Activated naive CD4-positive, alpha-beta T cell treated with anti-CD3 and anti-CD28 coated beads for 36 hours (primary cell): ENCODE measurements at regions not wholly inside any gene's neighbourhood (a gene's known extent, or its start where the extent isn't known, plus 50 kb on each side); places are given as distances from the start of the nearest gene placed in this dataset.

Experiments used
- CTCF ChIA-PET: fragments of 350-600 bp; sonication (Branson Sonifier 250); formaldehyde crosslinking; loops from one replicate; lab custom pipeline; 2021; ENCODE audit warnings: antibody characterized with exemption; lab: Charles Lee
- DNase-seq: peaks from one replicate; pipeline ENCODE4 v3.0.0-alpha.2; 2020
- H3K27ac Mint-ChIP-seq: one replicate; pipeline ENCODE4 v1.8.0; 2021; ENCODE audit warnings: mild to moderate bottlenecking, mixed read lengths
- H3K27me3 Mint-ChIP-seq: one replicate; pipeline ENCODE4 v1.8.0; 2021; ENCODE audit warnings: low read depth, mixed read lengths
- H3K36me3 Mint-ChIP-seq: one replicate; pipeline ENCODE4 v1.8.0; 2021; ENCODE audit warnings: low read depth, mixed read lengths
- H3K4me1 Mint-ChIP-seq: one replicate; pipeline ENCODE4 v1.8.0; 2021; ENCODE audit warnings: low read depth, mixed read lengths
- H3K4me3 Mint-ChIP-seq: one replicate; pipeline ENCODE4 v1.8.0; 2021; ENCODE audit warnings: mild to moderate bottlenecking, moderate library complexity, mixed read lengths
- H3K9me3 Mint-ChIP-seq: one replicate; pipeline ENCODE4 v1.8.0; 2021; ENCODE audit warnings: mixed read lengths
- intact Hi-C: fragments of 100-400 bp; cut with micrococcal nuclease; formaldehyde crosslinking; loops from one replicate; pipeline ENCODE4 v1.15.1; 2023

DNA sequence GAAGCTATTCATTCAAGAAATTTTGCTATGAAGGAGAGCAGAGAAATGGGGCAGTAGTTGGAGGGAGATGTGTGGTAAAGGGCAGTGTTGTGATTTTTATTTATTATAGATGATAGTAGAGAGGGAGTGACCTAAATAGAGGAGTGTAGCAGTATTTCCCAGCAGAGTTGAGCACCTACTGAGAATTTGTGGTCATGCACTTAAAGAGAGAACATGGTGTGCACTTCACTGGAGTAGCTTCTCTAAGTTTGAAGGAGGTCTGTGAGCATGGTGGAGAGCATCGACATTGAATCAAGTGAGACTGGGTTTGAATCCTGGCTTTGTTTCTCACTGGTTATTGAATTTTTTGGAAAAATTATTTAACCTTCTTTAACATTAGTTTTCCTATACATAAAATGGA is 129.2 kb downstream of the AQP4 start:
- CTCF ChIA-PET: no interaction called here
- DNase-seq: no peak
- no peaks in the 10 kb centered on the region for H3K4me1 Mint-ChIP-seq
- H3K27ac Mint-ChIP-seq: no peak overlapping the region
- no peaks in the 10 kb centered on the region for H3K27me3 Mint-ChIP-seq
- H3K4me3 Mint-ChIP-seq: no peak overlapping the region
- no peaks in the 10 kb centered on the region for H3K36me3 Mint-ChIP-seq
- no peaks in the 10 kb centered on the region for H3K9me3 Mint-ChIP-seq
- intact Hi-C loops: no loop called here

DNA sequence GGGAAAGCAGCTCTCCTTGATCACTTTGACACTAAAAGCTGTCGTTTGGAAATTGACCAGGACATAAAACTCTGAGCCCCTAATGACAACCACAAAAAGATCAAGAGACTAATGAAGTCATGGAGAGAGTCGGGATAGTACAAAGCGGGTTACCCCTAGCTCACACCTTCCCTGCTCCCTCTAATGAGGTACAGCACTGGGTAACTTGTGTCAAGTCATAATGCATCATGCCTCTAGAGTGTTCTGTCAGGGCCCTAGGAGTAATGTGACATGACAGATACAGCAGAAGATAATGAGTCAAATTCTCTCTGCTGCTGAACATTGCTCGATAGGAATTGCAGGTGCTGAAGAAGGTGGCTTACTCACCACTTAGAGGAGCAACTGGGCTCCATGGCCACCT is 130.7 kb downstream of the AQP4 start:
- H3K4me3 Mint-ChIP-seq: no peak overlapping the region
- H3K4me1 Mint-ChIP-seq: no peaks in the 10 kb centered on the region
- H3K27ac Mint-ChIP-seq: no peak overlapping the region
- H3K9me3 Mint-ChIP-seq: no peaks in the 10 kb centered on the region
- intact Hi-C loops: no loop called here
- no peaks in the 10 kb centered on the region for H3K27me3 Mint-ChIP-seq
- no peak for DNase-seq
- CTCF ChIA-PET: no interaction called here
- no peaks in the 10 kb centered on the region for H3K36me3 Mint-ChIP-seq

DNA sequence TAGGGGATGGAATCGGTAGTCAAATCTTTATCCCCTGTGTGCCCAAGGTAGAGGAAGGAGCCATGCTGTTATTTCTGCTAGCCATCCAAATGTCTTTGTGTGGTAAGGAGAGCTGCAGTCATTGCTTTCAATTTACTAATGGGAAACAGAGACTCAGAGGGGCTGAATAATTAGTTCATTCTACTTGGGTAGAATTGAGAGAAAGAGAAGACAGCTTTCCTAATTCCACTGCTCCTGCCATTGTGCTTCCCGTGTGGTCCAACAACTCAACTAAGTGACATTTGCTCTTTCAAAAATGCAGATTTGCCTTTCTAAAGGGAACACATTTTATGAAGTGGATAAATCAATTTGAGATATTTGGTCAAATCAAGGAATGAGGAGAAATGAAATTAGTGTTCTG is 136.1 kb downstream of the AQP4 start:
- no peak for DNase-seq
- Mint-ChIP-seq H3K9me3 (no peaks in the 10 kb centered on the region), H3K27ac (no peak overlapping the region), H3K27me3 (no peaks in the 10 kb centered on the region), H3K36me3 (no peaks in the 10 kb centered on the region), H3K4me3 (no peak overlapping the region), H3K4me1 (no peaks in the 10 kb centered on the region)
- intact Hi-C loops: no loop called here
- CTCF ChIA-PET: no interaction called here

DNA sequence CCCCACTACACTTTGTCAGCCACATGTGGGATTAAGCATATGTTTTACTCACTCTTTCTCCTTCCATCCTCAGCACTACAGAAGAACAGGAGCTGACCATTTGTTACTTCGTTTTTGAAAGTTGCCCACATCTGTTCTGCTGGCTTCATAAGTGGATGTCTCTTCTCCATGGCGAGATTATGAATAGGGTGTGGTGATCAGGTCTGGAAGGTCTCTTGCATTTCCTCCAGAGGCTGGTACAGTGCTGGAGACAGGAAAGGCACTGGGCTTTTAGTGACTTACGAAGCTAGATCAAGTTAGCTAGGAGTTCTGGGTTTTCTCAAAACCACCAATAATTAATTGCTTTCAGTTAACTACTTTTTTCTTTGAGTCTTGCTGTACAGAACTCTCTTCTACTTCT is 136.5 kb downstream of the AQP4 start:
- Mint-ChIP-seq H3K4me3 (no peak overlapping the region), H3K4me1 (no peaks in the 10 kb centered on the region), H3K27me3 (no peaks in the 10 kb centered on the region), H3K27ac (no peak overlapping the region), H3K36me3 (no peaks in the 10 kb centered on the region), H3K9me3 (no peaks in the 10 kb centered on the region)
- intact Hi-C loops: no loop called here
- CTCF ChIA-PET: interaction anchor here (0.6 kb wide), 1 partner anchor 63 kb away, joined by 5 read pairs; no protein-coding TSS in a partner anchor
- no peak for DNase-seq

DNA sequence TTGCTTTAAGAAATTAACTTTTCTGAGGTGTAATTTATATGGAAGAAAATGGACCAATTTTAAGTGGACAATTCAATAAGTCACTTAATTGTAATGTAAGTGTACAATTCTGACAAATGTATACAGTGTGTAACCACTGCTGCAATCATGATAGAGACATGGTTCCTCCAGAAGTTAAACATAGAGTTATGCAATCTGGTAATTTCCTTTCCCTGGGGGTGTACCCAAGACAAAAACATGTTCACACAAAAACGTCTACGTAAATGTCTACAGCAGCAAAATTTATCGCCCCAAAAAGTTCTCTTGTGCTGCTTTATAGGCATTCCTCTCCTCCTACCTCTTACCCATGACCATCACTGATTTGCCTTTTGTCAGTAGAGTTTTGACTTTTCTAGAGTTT is 141.5 kb downstream of the AQP4 start:
- Mint-ChIP-seq H3K27ac (no peak overlapping the region), H3K9me3 (no peaks in the 10 kb centered on the region), H3K36me3 (no peaks in the 10 kb centered on the region), H3K4me1 (no peaks in the 10 kb centered on the region), H3K4me3 (no peak overlapping the region), H3K27me3 (no peaks in the 10 kb centered on the region)
- intact Hi-C loops: no loop called here
- CTCF ChIA-PET: no interaction called here
- DNase-seq: no peak

DNA sequence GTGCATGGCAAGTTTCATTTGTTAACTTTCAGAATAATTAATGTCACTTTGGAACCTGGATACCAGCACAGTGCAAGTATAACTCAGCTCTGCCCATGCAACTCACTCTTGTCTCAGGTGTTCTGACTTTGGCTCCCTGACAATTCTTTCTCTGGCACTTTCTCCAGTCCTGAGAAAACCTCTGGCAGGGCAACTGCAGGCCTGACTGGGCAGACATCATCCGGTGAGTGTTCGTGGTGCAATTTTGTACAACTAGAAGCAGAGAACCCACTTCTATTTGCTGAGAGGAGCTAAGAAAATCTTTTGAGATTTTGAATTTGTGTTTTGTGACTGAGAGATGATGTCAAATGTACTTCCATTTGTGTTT is 143.0 kb downstream of the AQP4 start:
- Mint-ChIP-seq H3K9me3 (no peaks in the 10 kb centered on the region), H3K27me3 (no peaks in the 10 kb centered on the region), H3K4me3 (no peak overlapping the region), H3K27ac (no peak overlapping the region), H3K4me1 (no peaks in the 10 kb centered on the region), H3K36me3 (no peaks in the 10 kb centered on the region)
- no peak for DNase-seq
- intact Hi-C loops: no loop called here
- CTCF ChIA-PET: no interaction called here

DNA sequence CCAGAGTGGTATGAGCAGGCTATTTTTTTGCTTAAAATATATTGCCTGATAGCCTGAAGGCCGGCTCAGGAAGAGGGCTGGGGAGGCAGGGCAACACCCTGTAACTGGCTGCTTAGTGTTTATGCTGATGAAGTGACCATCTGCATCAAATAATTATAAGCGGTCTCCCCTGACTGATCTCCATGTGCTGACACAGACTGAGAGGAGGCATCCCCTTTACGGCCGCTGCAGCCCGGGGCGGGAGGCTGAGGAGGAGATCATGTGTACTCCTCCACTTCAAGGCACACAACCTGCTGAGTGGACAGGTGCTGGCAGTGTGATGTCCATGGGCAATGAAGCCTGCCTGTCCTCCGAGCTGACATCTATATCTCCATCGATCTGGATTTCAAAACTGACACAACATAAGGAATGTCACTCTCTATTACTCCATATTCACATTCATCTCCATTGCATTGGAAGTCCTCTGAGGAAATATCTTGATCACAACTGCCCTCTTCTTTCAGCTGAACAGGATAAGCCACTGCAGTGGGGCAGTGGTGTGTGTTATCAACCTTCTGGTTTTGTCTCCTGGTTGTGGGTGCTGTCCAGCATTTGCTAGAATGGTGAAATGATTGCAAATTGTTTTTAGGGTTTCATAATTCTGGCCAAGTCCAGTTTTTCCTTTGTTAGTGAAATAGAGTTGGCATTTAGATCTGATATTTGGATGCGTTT is 143.5 kb downstream of the AQP4 start:
- Mint-ChIP-seq H3K36me3 (no peaks in the 10 kb centered on the region), H3K27me3 (no peaks in the 10 kb centered on the region), H3K4me3 (no peak overlapping the region), H3K27ac (no peak overlapping the region), H3K4me1 (no peaks in the 10 kb centered on the region), H3K9me3 (no peaks in the 10 kb centered on the region)
- intact Hi-C loops: no loop called here
- CTCF ChIA-PET: no interaction called here
- no peak for DNase-seq

DNA sequence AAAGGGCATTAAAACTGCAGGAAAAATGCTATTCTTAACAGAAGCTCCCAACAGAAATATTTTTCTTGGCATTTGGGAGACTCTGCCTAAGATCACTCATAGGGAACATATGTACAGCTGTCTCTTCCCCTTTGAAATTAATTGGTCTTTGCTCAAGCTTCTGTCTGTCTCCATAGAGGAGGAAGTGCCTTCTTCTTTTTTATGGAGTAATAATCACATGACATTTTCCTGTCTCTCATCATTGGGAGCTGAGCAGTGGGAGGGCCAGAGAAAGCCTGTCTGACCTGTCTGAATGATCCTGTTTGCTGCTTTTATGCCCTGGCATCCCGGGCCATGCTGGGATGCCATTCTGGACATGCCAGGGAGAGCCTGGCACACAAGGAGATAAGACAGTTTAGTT is 145.6 kb downstream of the AQP4 start:
- CTCF ChIA-PET: no interaction called here
- H3K27me3 Mint-ChIP-seq: no peaks in the 10 kb centered on the region
- H3K36me3 Mint-ChIP-seq: no peaks in the 10 kb centered on the region
- no peak for DNase-seq
- no peaks in the 10 kb centered on the region for H3K9me3 Mint-ChIP-seq
- no peak overlapping the region for H3K4me3 Mint-ChIP-seq
- H3K27ac Mint-ChIP-seq: no peak overlapping the region
- intact Hi-C loops: no loop called here
- no peaks in the 10 kb centered on the region for H3K4me1 Mint-ChIP-seq

DNA sequence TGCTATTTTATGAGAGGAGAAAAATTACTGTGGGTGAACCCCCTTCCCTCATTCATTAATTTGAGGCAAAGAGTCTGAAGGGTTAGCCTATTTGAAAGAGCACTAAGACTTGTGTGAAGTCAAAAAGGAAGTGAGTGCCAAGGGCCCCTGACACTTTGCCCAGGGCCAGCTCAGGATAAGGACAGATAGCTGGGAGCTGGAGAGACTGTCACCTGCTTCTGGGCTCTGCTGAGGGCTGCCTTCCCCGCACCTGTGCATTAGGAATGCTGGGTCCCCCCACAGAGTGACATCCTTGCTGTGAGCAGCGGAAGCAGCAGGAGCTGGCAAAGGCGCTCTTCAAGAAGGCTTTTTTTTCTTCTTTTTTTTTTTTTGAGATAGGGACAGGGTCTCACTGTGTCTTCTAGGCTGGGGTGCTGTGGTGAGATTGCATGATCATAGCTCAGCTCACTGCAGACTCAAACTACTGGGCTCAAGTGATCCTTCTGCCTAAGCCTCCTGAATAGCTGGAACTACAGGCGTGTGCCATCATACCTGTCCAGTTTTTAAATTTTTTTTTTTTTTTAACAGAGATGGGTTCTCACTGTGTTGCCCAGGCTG is 148.3 kb downstream of the AQP4 start:
- CTCF ChIA-PET: no interaction called here
- intact Hi-C loops: no loop called here
- peaks cover 3% of the 10 kb centered on the region for H3K27me3 Mint-ChIP-seq
- DNase-seq: no peak
- H3K27ac Mint-ChIP-seq: no peak overlapping the region
- H3K4me3 Mint-ChIP-seq: no peak overlapping the region
- H3K4me1 Mint-ChIP-seq: no peaks in the 10 kb centered on the region
- no peaks in the 10 kb centered on the region for H3K9me3 Mint-ChIP-seq
- H3K36me3 Mint-ChIP-seq: no peaks in the 10 kb centered on the region

DNA sequence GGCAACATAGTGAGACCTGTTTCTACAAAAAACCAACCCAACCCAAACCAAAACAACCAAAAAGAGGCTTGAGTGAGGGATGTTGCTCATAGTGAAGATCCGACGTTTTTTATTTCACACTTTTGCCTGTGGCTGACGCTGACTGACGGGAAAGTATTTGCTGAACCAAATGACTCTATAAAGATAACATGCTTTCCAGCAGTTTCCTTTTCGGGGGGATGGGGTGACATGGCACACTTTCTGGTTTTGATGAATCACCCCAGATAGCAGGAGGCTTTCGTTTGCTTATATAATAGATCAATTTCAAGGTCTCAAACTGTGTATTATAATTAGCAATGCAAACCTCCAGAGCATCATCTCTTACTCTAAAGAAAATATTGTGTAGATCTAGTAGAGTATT is 150.8 kb downstream of the AQP4 start:
- no peaks in the 10 kb centered on the region for H3K4me1 Mint-ChIP-seq
- intact Hi-C loops: no loop called here
- no peaks in the 10 kb centered on the region for H3K36me3 Mint-ChIP-seq
- H3K27me3 Mint-ChIP-seq: peaks cover 5% of the 10 kb centered on the region
- H3K4me3 Mint-ChIP-seq: no peak overlapping the region
- CTCF ChIA-PET: no interaction called here
- no peaks in the 10 kb centered on the region for H3K9me3 Mint-ChIP-seq
- H3K27ac Mint-ChIP-seq: no peak overlapping the region
- DNase-seq: peak; percentile 4

DNA sequence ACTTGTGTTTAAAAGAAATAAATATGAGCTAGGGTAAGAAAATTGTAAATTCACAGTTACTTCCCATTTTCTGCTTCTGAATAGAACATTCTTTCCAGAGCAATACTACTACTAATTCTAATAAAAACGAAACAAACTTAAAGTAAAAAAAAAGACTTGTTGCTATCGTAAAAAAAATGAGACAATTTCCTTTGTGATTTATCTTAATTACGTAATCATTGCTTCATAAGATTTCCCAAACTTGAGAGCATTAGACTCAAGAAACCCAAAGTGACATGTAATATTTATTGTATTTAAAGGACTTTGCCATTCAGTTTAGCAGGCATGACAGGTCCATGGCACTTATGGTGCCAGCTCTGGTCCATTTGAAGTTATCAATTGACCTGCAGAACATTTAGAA is 153.8 kb downstream of the AQP4 start:
- no peaks in the 10 kb centered on the region for H3K36me3 Mint-ChIP-seq
- H3K9me3 Mint-ChIP-seq: no peaks in the 10 kb centered on the region
- CTCF ChIA-PET: no interaction called here
- H3K27me3 Mint-ChIP-seq: peaks cover 13% of the 10 kb centered on the region
- H3K4me1 Mint-ChIP-seq: no peaks in the 10 kb centered on the region
- H3K27ac Mint-ChIP-seq: no peak overlapping the region
- intact Hi-C loops: no loop called here
- H3K4me3 Mint-ChIP-seq: no peak overlapping the region
- DNase-seq: no peak

DNA sequence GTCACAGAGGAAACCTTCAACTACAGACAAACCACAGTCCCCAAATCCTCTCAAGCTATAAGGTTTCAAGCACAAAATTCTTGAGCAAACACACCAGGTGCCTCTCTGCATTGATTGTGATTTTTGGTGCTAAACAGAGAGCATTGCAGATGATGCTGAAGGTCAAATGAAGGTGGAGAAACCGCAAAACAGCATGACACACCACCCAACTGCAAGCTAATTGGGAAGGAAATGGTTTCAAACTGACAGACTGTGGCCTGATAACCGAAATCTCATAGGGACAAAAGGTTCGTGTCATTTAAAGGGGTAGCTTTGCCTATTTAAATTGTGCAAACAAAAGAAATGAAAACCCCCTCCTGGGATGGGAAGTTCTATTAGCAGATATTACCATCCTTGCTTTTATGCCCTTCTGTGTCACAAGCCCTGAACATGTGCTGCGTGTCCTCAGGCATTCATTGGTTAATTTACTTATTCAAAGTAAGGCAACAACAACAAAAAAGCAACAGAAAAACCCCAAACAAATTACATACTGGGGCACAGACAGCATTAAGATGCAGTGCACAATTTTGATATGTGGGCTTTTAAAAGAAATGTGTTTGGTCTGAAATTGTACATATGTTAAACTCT is 154.9 kb downstream of the AQP4 start:
- Mint-ChIP-seq H3K27me3 (peaks cover 13% of the 10 kb centered on the region), H3K4me3 (no peak overlapping the region), H3K27ac (no peak overlapping the region), H3K36me3 (no peaks in the 10 kb centered on the region), H3K4me1 (no peaks in the 10 kb centered on the region), H3K9me3 (no peaks in the 10 kb centered on the region)
- no peak for DNase-seq
- CTCF ChIA-PET: no interaction called here
- intact Hi-C loops: no loop called here

DNA sequence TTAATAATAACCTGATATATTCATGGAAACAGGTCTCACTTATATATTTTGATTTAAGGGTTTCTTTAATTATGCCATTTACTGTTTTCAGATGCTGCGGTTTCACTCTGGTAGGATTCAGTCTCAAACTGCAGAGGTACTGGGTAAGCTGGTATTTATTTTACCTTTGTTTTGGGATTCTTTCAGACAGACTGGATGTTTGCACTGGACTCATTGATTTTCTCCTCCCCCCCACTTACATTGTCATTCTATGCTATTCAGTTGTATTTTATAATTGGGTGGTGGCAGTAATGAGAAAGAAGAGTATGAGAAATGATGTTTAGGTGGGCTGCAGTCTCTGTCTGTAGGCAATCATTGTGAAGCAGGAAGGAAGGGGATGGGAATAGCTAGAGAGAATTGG is 155.6 kb downstream of the AQP4 start:
- H3K36me3 Mint-ChIP-seq: no peaks in the 10 kb centered on the region
- H3K27ac Mint-ChIP-seq: no peak overlapping the region
- H3K27me3 Mint-ChIP-seq: peaks cover 13% of the 10 kb centered on the region
- intact Hi-C loops: no loop called here
- H3K9me3 Mint-ChIP-seq: no peaks in the 10 kb centered on the region
- CTCF ChIA-PET: no interaction called here
- H3K4me3 Mint-ChIP-seq: no peak overlapping the region
- DNase-seq: no peak
- H3K4me1 Mint-ChIP-seq: no peaks in the 10 kb centered on the region
